G401 (cell line): ENCODE measurements at regions not wholly inside any gene's neighbourhood (a gene's known extent, or its start where the extent isn't known, plus 50 kb on each side); places are given as distances from the start of the nearest gene placed in this dataset.

Experiments used
- DNase-seq: peaks from one replicate; pipeline ENCODE4 v3.0.0-alpha.2; 2015; ENCODE audit warnings: low spot score
- in situ Hi-C: cut with HindIII; loops from 2 replicates; pipeline ENCODE4 v1.10.0; 2016; ENCODE audit warnings: low sequenced_read_pairs, mixed read lengths

GRCh38 chr13:33746867-33747266, 71.1 kb upstream of the RFC3 start:
- in situ Hi-C loops = no loop called here
- DNase-seq = no peak

GRCh38 chr13:33751151-33751550, 66.8 kb upstream of the RFC3 start:
- no peak for DNase-seq
- in situ Hi-C loops = no loop called here

GRCh38 chr13:33752094-33752493, 65.9 kb upstream of the RFC3 start:
- no peak for DNase-seq
- in situ Hi-C loops = no loop called here

GRCh38 chr13:33752597-33752996, 65.4 kb upstream of the RFC3 start:
- DNase-seq = no peak
- in situ Hi-C loops = no loop called here

- in situ Hi-C loops = no loop called here
- DNase-seq = no peak
Observed at GRCh38 chr13:33756929-33757328, 61.0 kb upstream of the RFC3 start.

GRCh38 chr13:33757713-33758112, 60.2 kb upstream of the RFC3 start:
- in situ Hi-C loops = no loop called here
- no peak for DNase-seq

GRCh38 chr13:33758113-33758512, 59.8 kb upstream of the RFC3 start:
- DNase-seq = no peak
- in situ Hi-C loops = no loop called here

- DNase-seq = peak; percentile 10
- in situ Hi-C loops = no loop called here
Observed at GRCh38 chr13:33761740-33762139, 56.2 kb upstream of the RFC3 start.

- in situ Hi-C loops = no loop called here
- DNase-seq = no peak
Observed at GRCh38 chr13:33763021-33763420, 54.9 kb upstream of the RFC3 start.

GRCh38 chr13:33764716-33765115, 53.2 kb upstream of the RFC3 start:
- in situ Hi-C loops = no loop called here
- DNase-seq = no peak

- in situ Hi-C loops = no loop called here
- no peak for DNase-seq
Observed at GRCh38 chr13:33766329-33767123, 51.4 kb upstream of the RFC3 start.

- in situ Hi-C loops = no loop called here
Observed at GRCh38 chr13:33767140-33767539, 50.8 kb upstream of the RFC3 start.

More at GRCh38 chr13:33767140-33767539, 50.8 kb upstream of the RFC3 start:
- no peak for DNase-seq
